GM12865 (cell line): ENCODE measurements at regions not wholly inside any gene's neighbourhood (a gene's known extent, or its start where the extent isn't known, plus 50 kb on each side); places are given as distances from the start of the nearest gene placed in this dataset.

Experiments
- DNase-seq: peaks from one replicate; pipeline ENCODE4 v3.0.0; 2010; ENCODE audit warnings: low read depth
- H3K4me3 ChIP-seq: 2 replicates; pipeline ENCODE4 v1.5.1; 2011; ENCODE audit warnings: mild to moderate bottlenecking, low read depth, low read length, control low read depth
- TF ChIP-seq, protein P1 (sequence below): IDR thresholded peaks from 2 replicates; pipeline ENCODE4 v1.5.1; 2011; ENCODE audit warnings: low read length, control low read depth, low read depth, inconsistent platforms; ENCODE audit not compliant: insufficient read depth; ENCODE audit errors: missing control alignments

DNA sequence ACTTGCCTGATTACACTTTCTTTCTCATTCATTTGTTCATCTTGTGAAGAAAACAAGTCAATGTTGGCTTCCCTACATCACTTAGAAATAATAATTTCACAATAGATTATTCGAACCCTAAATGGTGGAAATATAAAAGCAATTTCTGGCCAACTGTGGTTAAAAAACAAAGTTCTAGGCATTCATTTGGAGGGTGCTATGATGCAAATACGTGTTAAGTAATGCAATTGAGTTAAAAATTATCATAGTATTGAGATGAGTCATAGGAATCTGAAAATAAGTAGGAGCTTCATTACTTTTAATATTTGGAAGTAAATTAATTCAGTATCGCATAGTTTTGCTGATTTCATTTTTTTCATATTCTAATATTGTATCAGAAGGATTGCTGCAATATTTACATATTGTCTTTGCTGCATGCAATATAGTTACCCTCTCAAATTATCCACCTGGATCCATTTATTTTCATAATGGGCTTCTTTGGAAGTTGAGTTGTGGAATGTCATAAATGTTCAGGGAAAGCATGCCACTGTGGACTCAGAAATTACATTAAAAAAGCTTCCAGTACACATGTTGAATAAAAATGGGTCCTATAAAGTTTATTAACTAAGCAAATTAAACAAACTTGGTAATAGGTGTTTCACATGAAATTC, 647.7 kb upstream of the WWC1 start:
- no peak overlapping the region for H3K4me3 ChIP-seq
- TF ChIP-seq, protein P1, sequence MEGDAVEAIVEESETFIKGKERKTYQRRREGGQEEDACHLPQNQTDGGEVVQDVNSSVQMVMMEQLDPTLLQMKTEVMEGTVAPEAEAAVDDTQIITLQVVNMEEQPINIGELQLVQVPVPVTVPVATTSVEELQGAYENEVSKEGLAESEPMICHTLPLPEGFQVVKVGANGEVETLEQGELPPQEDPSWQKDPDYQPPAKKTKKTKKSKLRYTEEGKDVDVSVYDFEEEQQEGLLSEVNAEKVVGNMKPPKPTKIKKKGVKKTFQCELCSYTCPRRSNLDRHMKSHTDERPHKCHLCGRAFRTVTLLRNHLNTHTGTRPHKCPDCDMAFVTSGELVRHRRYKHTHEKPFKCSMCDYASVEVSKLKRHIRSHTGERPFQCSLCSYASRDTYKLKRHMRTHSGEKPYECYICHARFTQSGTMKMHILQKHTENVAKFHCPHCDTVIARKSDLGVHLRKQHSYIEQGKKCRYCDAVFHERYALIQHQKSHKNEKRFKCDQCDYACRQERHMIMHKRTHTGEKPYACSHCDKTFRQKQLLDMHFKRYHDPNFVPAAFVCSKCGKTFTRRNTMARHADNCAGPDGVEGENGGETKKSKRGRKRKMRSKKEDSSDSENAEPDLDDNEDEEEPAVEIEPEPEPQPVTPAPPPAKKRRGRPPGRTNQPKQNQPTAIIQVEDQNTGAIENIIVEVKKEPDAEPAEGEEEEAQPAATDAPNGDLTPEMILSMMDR = no peak
- DNase-seq = no peak

GRCh38 chr5:167644619-167645018, 646.8 kb upstream of the WWC1 start:
- no peak overlapping the region for H3K4me3 ChIP-seq
- TF ChIP-seq, protein P1 = no peak
- no peak for DNase-seq

DNA sequence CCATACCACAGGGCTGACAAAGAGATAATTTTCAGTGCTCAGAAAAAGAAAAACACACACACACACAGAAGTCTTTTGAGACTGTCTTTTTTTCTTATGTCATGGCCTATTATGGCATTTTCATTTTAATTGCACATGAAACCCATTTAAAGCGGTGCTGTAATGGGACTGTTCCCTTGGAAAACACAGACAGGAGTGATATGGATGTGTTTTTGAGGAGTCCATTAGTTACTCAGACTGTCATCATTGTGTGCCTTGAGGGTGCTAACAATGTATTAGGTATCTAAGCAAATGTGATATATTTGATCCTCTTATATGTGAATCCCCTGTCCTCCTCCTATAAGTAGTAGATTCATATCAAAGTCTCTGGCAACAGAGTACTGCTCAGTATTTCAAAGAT, 642.0 kb upstream of the WWC1 start:
- TF ChIP-seq, protein P1 = no peak
- H3K4me3 ChIP-seq = no peak overlapping the region
- no peak for DNase-seq

- H3K4me3 ChIP-seq = no peak overlapping the region
- TF ChIP-seq, protein P1 = no peak
- DNase-seq = no peak
These were observed 638.8 kb upstream of the WWC1 start for GRCh38 chr5:167652690-167653089.

DNA sequence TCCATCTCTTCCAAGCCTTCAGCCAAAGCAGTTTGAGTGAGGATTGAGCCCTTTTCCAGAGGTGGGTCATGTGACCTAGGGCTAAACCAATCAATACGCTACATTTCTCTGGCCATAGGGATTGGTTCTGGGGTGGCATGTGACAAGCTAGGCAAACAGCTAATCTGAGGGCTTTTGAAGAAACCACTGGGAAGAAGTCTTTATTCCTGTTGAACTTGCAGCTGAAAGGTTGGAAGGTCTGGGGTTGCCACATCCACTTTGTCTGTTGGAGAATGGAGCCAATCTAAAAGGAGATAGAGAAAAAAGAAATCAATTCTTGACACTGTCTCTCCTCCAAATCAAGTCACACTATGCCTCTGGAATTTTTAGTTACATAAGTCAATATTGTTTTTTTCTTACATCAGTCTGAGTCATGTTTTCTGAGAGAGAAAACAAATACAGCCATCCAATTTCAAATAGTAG, 637.8 kb upstream of the WWC1 start:
- no peak for DNase-seq

GRCh38 chr5:167657016-167657415, 634.4 kb upstream of the WWC1 start:
- DNase-seq = no peak
- TF ChIP-seq, protein P1 = no peak
- H3K4me3 ChIP-seq = no peak overlapping the region

More for the DNA sequence above, 637.8 kb upstream of the WWC1 start:
- no peak overlapping the region for H3K4me3 ChIP-seq
- TF ChIP-seq, protein P1 = no peak

- no peak for DNase-seq
- TF ChIP-seq, protein P1 = no peak
- H3K4me3 ChIP-seq = no peak overlapping the region
These were observed 632.6 kb upstream of the WWC1 start for GRCh38 chr5:167658889-167659288.
